GM13976 (cell line): ENCODE measurements at regions not wholly inside any gene's neighbourhood (a gene's known extent, or its start where the extent isn't known, plus 50 kb on each side); places are given as distances from the start of the nearest gene placed in this dataset.

ENCODE experiments used
- DNase-seq: peaks from one replicate; pipeline ENCODE4 v3.0.0; 2012; ENCODE audit warnings: low spot score
- in situ Hi-C: fragments of 300-500 bp; cut with MboI; formaldehyde crosslinking; loops from one replicate; pipeline ENCODE4 v1.12.0; 2022; ENCODE audit warnings: low sequenced_read_pairs, mixed read lengths, inconsistent platforms; ENCODE audit not compliant: unreplicated experiment
- TF ChIP-seq, protein P1 (sequence below): IDR thresholded peaks from 2 replicates; pipeline ENCODE4 v1.5.1; 2012; ENCODE audit warnings: borderline replicate concordance, mild to moderate bottlenecking; ENCODE audit not compliant: insufficient read depth; ENCODE audit errors: extremely low read depth, missing control alignments, control extremely low read depth

DNA sequence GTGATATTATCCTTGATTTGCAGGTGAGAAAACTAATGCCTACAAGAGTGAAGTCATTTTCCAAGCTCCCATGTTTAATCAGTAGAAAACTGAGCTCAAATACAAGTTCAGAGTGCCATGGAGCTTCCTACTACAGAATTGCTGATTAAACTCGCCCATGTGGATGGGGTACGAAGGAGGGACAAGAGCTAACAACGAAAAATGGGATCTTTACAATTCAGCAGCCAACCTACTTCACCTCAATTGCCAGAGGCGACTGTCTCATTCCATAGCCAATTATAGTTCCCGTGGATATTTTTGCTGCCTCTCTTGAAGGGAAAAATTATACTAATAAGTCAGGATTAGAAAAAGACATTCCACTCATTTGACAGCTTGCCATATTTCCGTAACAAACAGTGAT lies 1155.1 kb downstream of the OLFM4 start:
- TF ChIP-seq, protein P1, sequence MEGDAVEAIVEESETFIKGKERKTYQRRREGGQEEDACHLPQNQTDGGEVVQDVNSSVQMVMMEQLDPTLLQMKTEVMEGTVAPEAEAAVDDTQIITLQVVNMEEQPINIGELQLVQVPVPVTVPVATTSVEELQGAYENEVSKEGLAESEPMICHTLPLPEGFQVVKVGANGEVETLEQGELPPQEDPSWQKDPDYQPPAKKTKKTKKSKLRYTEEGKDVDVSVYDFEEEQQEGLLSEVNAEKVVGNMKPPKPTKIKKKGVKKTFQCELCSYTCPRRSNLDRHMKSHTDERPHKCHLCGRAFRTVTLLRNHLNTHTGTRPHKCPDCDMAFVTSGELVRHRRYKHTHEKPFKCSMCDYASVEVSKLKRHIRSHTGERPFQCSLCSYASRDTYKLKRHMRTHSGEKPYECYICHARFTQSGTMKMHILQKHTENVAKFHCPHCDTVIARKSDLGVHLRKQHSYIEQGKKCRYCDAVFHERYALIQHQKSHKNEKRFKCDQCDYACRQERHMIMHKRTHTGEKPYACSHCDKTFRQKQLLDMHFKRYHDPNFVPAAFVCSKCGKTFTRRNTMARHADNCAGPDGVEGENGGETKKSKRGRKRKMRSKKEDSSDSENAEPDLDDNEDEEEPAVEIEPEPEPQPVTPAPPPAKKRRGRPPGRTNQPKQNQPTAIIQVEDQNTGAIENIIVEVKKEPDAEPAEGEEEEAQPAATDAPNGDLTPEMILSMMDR: no peak
- DNase-seq: no peak
- in situ Hi-C loops: no loop called here

- in situ Hi-C loops: no loop called here
- DNase-seq: no peak
- TF ChIP-seq, protein P1: no peak
Measured at GRCh38 chr13:54184576-54184975, 1156.0 kb downstream of the OLFM4 start.

DNA sequence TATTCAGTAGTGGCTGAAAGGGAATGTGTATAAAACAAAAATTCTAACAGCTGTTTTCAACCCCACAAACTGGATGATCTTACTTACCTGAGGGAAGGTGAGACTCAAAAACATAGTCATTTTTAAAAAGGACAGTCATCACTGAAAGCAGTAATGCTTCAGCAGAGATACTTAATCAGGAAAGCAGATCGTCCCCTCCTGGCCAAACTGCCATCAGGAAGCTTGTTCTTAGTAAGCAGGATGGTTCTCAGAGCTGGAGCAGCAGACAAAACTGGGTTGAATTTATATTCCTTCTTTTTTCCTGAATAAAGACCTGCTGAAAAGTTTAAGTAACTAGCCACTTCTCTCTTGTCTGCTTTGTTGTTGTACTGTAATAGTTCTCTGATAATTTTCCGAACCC lies 1156.5 kb downstream of the OLFM4 start:
- in situ Hi-C loops: no loop called here
- TF ChIP-seq, protein P1: no peak
- no peak for DNase-seq

GRCh38 chr13:54185785-54186184 lies 1157.2 kb downstream of the OLFM4 start:
- in situ Hi-C loops: no loop called here
- TF ChIP-seq, protein P1: no peak
- no peak for DNase-seq

GRCh38 chr13:54187461-54187860 lies 1158.8 kb downstream of the OLFM4 start:
- in situ Hi-C loops: no loop called here
- DNase-seq: no peak
- TF ChIP-seq, protein P1: no peak

GRCh38 chr13:54194233-54195024 lies 1165.8 kb downstream of the OLFM4 start:
- DNase-seq: no peak
- TF ChIP-seq, protein P1: no peak
- in situ Hi-C loops: no loop called here
